HG02642 (cell line): ENCODE measurements at regions not wholly inside any gene's neighbourhood (a gene's known extent, or its start where the extent isn't known, plus 50 kb on each side); places are given as distances from the start of the nearest gene placed in this dataset.
"Not testable (repeated sequence)": the region's sequence is repeated elsewhere in the genome, so short reads cannot be mapped to it uniquely, and the experiment has no call there.

ENCODE experiments used
- ATAC-seq: cut with Tn5 transposase; IDR thresholded peaks from one replicate; pipeline ENCODE4 v1.9.1; 2021; ENCODE audit warnings: mild to moderate bottlenecking; ENCODE audit not compliant: unreplicated experiment, poor library complexity

GRCh38 chr7:51881309-51881708 is 564.7 kb upstream of the COBL start:
- no peak for ATAC-seq

- ATAC-seq, result no peak
These were observed 562.3 kb upstream of the COBL start for GRCh38 chr7:51878865-51879264.

GRCh38 chr7:51869452-51869851 is 552.8 kb upstream of the COBL start:
- ATAC-seq, result no peak

- no peak for ATAC-seq
These were observed 550.5 kb upstream of the COBL start for GRCh38 chr7:51867117-51867516.

- no peak for ATAC-seq
These were observed 543.7 kb upstream of the COBL start for GRCh38 chr7:51860305-51860704.

GRCh38 chr7:51850126-51850525 is 533.5 kb upstream of the COBL start:
- ATAC-seq, result no peak

GRCh38 chr7:51847461-51848134 is 531.0 kb upstream of the COBL start:
- no peak for ATAC-seq

GRCh38 chr7:51839130-51839529 is 522.5 kb upstream of the COBL start:
- ATAC-seq, result not testable (repeated sequence)

- no peak for ATAC-seq
These were observed 511.0 kb upstream of the COBL start for GRCh38 chr7:51827631-51828030.

GRCh38 chr7:51824050-51824449 is 507.4 kb upstream of the COBL start:
- ATAC-seq, result no peak

GRCh38 chr7:51823437-51823836 is 506.8 kb upstream of the COBL start:
- ATAC-seq, result no peak

- ATAC-seq, result no peak
These were observed 501.2 kb upstream of the COBL start for GRCh38 chr7:51817694-51818225.

GRCh38 chr7:51805783-51806431 is 489.3 kb upstream of the COBL start:
- ATAC-seq, result not testable (repeated sequence)

GRCh38 chr7:51802718-51803117 is 486.1 kb upstream of the COBL start:
- ATAC-seq, result no peak

- ATAC-seq, result no peak
These were observed 480.8 kb upstream of the COBL start for GRCh38 chr7:51797371-51797770.

- ATAC-seq, result no peak
These were observed 476.2 kb upstream of the COBL start for GRCh38 chr7:51792796-51793195.

GRCh38 chr7:51789489-51789888 is 472.9 kb upstream of the COBL start:
- no peak for ATAC-seq

- ATAC-seq, result no peak
These were observed 469.7 kb upstream of the COBL start for GRCh38 chr7:51786284-51786683.

- ATAC-seq, result no peak
These were observed 469.3 kb upstream of the COBL start for GRCh38 chr7:51785876-51786275.

- ATAC-seq, result no peak
These were observed 468.6 kb upstream of the COBL start for GRCh38 chr7:51785171-51785570.

GRCh38 chr7:51783241-51783640 is 466.6 kb upstream of the COBL start:
- ATAC-seq, result no peak

GRCh38 chr7:51778121-51778520 is 461.5 kb upstream of the COBL start:
- ATAC-seq, result no peak
